Fibroblast of mammary gland (primary cell): ENCODE measurements at regions not wholly inside any gene's neighbourhood (a gene's known extent, or its start where the extent isn't known, plus 50 kb on each side); places are given as distances from the start of the nearest gene placed in this dataset.

Source experiments
- DNase-seq: peaks from one replicate; pipeline ENCODE4 v3.0.0-alpha.2; 2010; ENCODE audit warnings: low read depth
- H3K4me3 ChIP-seq: 2 replicates; pipeline ENCODE4 v1.5.1; 2011; ENCODE audit warnings: low read depth, mild to moderate bottlenecking, low read length, moderate library complexity; ENCODE audit not compliant: control insufficient read depth
- CTCF ChIP-seq: conservative IDR thresholded peaks from 2 replicates; pipeline ENCODE4 v1.5.1; 2011; ENCODE audit warnings: low read depth, low read length, inconsistent platforms; ENCODE audit not compliant: control insufficient read depth, insufficient read depth

DNA sequence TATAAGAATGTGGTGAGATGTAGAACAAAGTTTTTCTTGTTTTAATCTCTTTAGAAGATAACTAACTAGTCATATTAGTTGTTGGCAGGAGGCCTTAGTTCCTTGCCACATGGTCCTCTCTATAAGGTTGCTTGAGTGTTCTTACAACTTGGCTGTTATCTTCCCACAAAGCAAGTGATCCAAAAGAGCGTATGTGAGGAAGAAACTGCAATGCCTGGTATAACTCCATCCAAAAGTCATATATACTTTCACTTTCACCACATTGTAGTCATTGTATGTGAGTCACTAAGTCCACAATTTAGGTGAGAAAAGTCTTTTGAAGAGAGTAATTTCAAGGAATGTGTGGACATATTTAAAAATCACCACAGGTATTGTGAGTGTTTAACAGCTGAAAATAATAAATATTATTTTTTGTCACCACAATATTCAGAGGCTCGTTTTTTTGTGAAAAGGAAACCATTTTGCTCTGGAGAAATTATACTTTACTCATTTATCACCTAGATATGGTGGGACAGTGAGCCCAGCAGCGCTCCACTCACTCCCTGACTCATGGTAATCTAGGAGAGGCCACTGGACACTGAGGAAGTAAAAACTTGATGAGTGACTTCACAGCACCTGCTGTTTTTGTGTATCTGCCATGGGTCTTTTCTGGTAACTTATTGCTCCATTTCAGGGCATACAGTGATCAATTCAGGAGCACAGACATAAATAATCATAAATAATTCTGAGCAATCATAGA is 369.4 kb upstream of the NDST3 start:
- no peak overlapping the region for H3K4me3 ChIP-seq
- DNase-seq: no peak
- TF ChIP-seq CTCF: no peak

DNA sequence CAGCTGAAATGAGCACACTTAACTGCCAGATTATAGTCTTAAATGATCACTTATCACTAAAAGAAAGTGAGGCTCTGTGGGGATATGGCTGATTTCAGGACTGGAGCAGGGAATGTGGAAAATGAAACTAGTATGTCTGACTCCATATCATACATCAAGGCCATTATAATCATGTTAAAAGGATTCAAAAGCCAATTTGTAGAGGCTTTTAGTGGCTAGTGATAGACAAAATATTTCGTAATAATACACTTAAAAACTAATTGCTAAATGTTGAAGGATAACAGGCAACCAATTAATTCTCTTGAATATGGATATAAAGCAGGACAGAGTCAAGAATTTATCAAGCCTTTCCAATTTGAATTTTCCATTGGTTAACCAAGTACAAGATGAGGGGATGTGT is 358.1 kb upstream of the NDST3 start:
- TF ChIP-seq CTCF: no peak
- no peak overlapping the region for H3K4me3 ChIP-seq
- no peak for DNase-seq

- DNase-seq: no peak
- H3K4me3 ChIP-seq: no peak overlapping the region
- no peak for TF ChIP-seq CTCF
These were observed 355.4 kb upstream of the NDST3 start for GRCh38 chr4:117678861-117679260.

GRCh38 chr4:117691572-117692351 is 342.5 kb upstream of the NDST3 start:
- no peak overlapping the region for H3K4me3 ChIP-seq
- no peak for TF ChIP-seq CTCF
- DNase-seq: no peak

GRCh38 chr4:117692538-117692937 is 341.7 kb upstream of the NDST3 start:
- no peak for DNase-seq
- TF ChIP-seq CTCF: no peak
- H3K4me3 ChIP-seq: no peak overlapping the region

DNA sequence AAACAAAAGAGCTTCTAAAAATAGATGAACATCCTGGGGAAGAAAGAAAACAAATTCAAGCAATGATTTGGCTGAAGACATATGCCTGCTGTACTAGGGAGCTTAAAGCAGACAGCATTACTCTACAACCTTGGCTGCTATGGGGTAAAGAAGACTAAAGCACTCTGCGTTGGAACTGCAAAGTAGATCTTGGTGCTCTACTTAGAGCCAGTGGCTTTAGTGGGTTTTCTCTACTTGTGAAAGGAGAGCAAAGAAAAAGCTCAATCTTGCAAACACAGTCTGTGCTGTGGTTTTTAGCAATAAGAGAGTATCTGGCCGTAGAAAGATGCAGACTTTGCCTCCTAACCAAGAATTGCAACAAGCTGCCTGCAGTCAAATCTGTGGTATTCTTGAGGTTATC is 334.7 kb upstream of the NDST3 start:
- DNase-seq: no peak
- no peak for TF ChIP-seq CTCF

More for the DNA sequence above, 334.7 kb upstream of the NDST3 start:
- H3K4me3 ChIP-seq: no peak overlapping the region
